GM12878 (cell line): ENCODE measurements at regions not wholly inside any gene's neighbourhood (a gene's known extent, or its start where the extent isn't known, plus 50 kb on each side); places are given as distances from the start of the nearest gene placed in this dataset.

ENCODE experiments used
- ATAC-seq: fragments of 200-7000 bp; cut with Tn5 transposase; 3 replicates; pipeline ENCODE4 v1.9.1; 2020; ENCODE audit warnings: mild to moderate bottlenecking, moderate library complexity
- BruUV-seq: library from RNA; stranded (reverse); fragments of 400-500 nt; replicated peaks from 2 replicates; lab custom pipeline; 2021; lab: Mats Ljungman, UMichigan
- CTCF ChIA-PET: fragments of 300-600 bp; sonication (Branson Sonifier 250); formaldehyde crosslinking; extraction: SDS; loops from one replicate; lab custom pipeline; 2021; ENCODE audit warnings: inconsistent platforms; lab: Yijun Ruan, JAX
- POLR2A ChIA-PET: fragments of 350-600 bp; formaldehyde crosslinking; extraction: SDS; loops from one replicate; lab custom pipeline; 2021; ENCODE audit warnings: inconsistent platforms; lab: Charles Lee
- RAD21 ChIA-PET: fragments of 300-600 bp; sonication (Branson Sonifier 250); formaldehyde crosslinking; loops from one replicate; lab custom pipeline; 2023; ENCODE audit warnings: antibody characterized with exemption; ENCODE audit not compliant: unreplicated experiment; lab: Charles Lee
- SMC1A ChIA-PET: fragments of 300-600 bp; sonication (Branson Sonifier 250); formaldehyde crosslinking; loops from one replicate; lab custom pipeline; 2023; ENCODE audit not compliant: unreplicated experiment, uncharacterized antibody; lab: Charles Lee
- DNase-seq: peaks from one replicate; pipeline ENCODE4 v3.0.0-alpha.2; 2011; ENCODE audit warnings: low read depth, low spot score
- FAIRE-seq: peaks from 3 replicates; lab custom pipeline; 2011; peaks lifted over from hg19 to GRCh38; lab: Jason Lieb, UNC
- H2AFZ ChIP-seq: 2 replicates; pipeline ENCODE4 v1.6.0; 2011; ENCODE audit warnings: low read depth, low read length, control low read depth; ENCODE audit not compliant: control insufficient read depth
- H3K27ac ChIP-seq: 2 replicates; pipeline ENCODE4 v1.5.1; 2011; ENCODE audit warnings: control low read depth; ENCODE audit not compliant: control insufficient read depth, insufficient read depth
- H3K27me3 ChIP-seq, 2 experiments: replicated peaks in 1 of 2; 2 replicates each; pipeline versions ENCODE4 v1.6.0 to v1.6.1; 2011; ENCODE audit warnings: low read length in 1 of 2; ENCODE audit not compliant: control insufficient read depth in 2 of 2, insufficient read depth in 2 of 2
- H3K36me3 ChIP-seq, 2 experiments: 2 replicates each; pipeline ENCODE4 v1.5.1; 2011; ENCODE audit warnings: low read length in 1 of 2; ENCODE audit not compliant: control insufficient read depth in 2 of 2, insufficient read depth in 2 of 2
- H3K4me1 ChIP-seq: 2 replicates; pipeline ENCODE4 v1.6.1; 2011; ENCODE audit warnings: mild to moderate bottlenecking, low read length, moderate library complexity, mixed read lengths; ENCODE audit not compliant: control insufficient read depth, insufficient read depth
- H3K4me2 ChIP-seq: 2 replicates; pipeline ENCODE4 v1.6.0; 2011; ENCODE audit warnings: control low read depth; ENCODE audit not compliant: control insufficient read depth, insufficient read depth
- H3K4me3 ChIP-seq: fragments of 200-600 bp; sonication (generic); 2 replicates; pipeline ENCODE4 v1.5.1; 2016
- H3K79me2 ChIP-seq: 2 replicates; pipeline ENCODE4 v1.6.0; 2011; ENCODE audit warnings: low read length; ENCODE audit not compliant: control insufficient read depth, insufficient read depth
- H3K9ac ChIP-seq: 2 replicates; pipeline ENCODE4 v1.8.0; 2011; ENCODE audit warnings: low read length, control low read depth, mixed read lengths; ENCODE audit not compliant: control insufficient read depth, insufficient read depth
- H3K9me3 ChIP-seq: replicated peaks from 3 replicates; pipeline ENCODE4 v1.5.1; 2011; ENCODE audit warnings: mild to moderate bottlenecking, low read length; ENCODE audit not compliant: control insufficient read depth, insufficient read depth
- H4K20me1 ChIP-seq: 2 replicates; pipeline ENCODE4 v1.6.0; 2011; ENCODE audit not compliant: control insufficient read depth, insufficient read depth
- BHLHE40 ChIP-seq, 2 experiments: fragments of 450-650 bp in 1 of 2; IDR thresholded peaks; 2 replicates each; pipeline ENCODE4 v1.6.1; 2011 to 2017; ENCODE audit warnings: low read depth in 2 of 2, borderline replicate concordance in 1 of 2, improper control_type of control experiment in 1 of 2, low read length in 1 of 2, mild to moderate bottlenecking in 1 of 2
- CBFB ChIP-seq: IDR thresholded peaks from 2 replicates; pipeline ENCODE4 v1.6.1; 2016; ENCODE audit warnings: antibody characterized with exemption, low read depth
- CREB1 ChIP-seq: IDR thresholded peaks from 2 replicates; pipeline ENCODE4 v1.6.1; 2012; ENCODE audit warnings: low read depth, mild to moderate bottlenecking, inconsistent platforms
- EED ChIP-seq: sonication (generic); IDR thresholded peaks from 2 replicates; pipeline ENCODE4 v1.6.1; 2016; ENCODE audit warnings: antibody characterized with exemption, low read depth
- EZH2 ChIP-seq: IDR thresholded peaks from 2 replicates; pipeline ENCODE4 v1.6.1; 2012; ENCODE audit warnings: low read depth, mild to moderate bottlenecking, control low read depth, inconsistent platforms, low read length, borderline replicate concordance; ENCODE audit not compliant: control insufficient read depth
- MTA2 ChIP-seq: fragments of 450-650 bp; IDR thresholded peaks from 2 replicates; pipeline ENCODE4 v1.6.1; 2016; ENCODE audit warnings: low read depth, mild to moderate bottlenecking, moderate library complexity
- PML ChIP-seq: IDR thresholded peaks from 2 replicates; pipeline ENCODE4 v1.6.1; 2012; ENCODE audit warnings: low read length, inconsistent platforms
- RAD21 ChIP-seq: IDR thresholded peaks from 2 replicates; pipeline ENCODE4 v1.6.1; 2011; ENCODE audit warnings: mild to moderate bottlenecking, low read depth, low read length, moderate library complexity; ENCODE audit not compliant: insufficient read depth
- SP1 ChIP-seq: IDR thresholded peaks from one replicate; pipeline ENCODE4 v1.6.1; 2011; ENCODE audit warnings: low read depth, low read length
- TCF3 ChIP-seq: IDR thresholded peaks from 2 replicates; pipeline ENCODE4 v1.6.1; 2012; ENCODE audit warnings: low read depth, mild to moderate bottlenecking, low read length, borderline replicate concordance; ENCODE audit not compliant: insufficient read depth
- ZSCAN29 ChIP-seq: fragments of 450-650 bp; IDR thresholded peaks from 2 replicates; pipeline ENCODE4 v1.6.1; 2017; ENCODE audit warnings: mild to moderate bottlenecking, moderate library complexity
- WGBS: methylation state at CpG from one replicate; pipeline ENCODE4 v1.1.6; 2016; ENCODE audit warnings: low lambda C conversion rate; ENCODE audit not compliant: insufficient replicate concordance, insufficient coverage; ENCODE audit errors: missing lambda C conversion rate; 5-methylcytosine and 5-hydroxymethylcytosine counted together
- in situ Hi-C: fragments of 300-500 bp; cut with MboI; formaldehyde crosslinking; loops from 9 replicates; pipeline ENCODE4 v1.14.3; 2018; ENCODE audit warnings: mixed read lengths
- intact Hi-C: fragments of 100-400 bp; cut with micrococcal nuclease; formaldehyde crosslinking; loops from one replicate; pipeline ENCODE4 v1.14.2; 2022; ENCODE audit not compliant: unreplicated experiment
- TF ChIP-seq, protein P1 (sequence below): fragments of 150-350 bp; IDR thresholded peaks from 2 replicates; pipeline ENCODE4 v1.6.1; 2014; ENCODE audit warnings: mild to moderate bottlenecking, low read depth, low read length
- TF ChIP-seq, protein P2 (sequence below): fragments of 450-650 bp; IDR thresholded peaks from 2 replicates; pipeline ENCODE4 v1.6.1; 2017; ENCODE audit warnings: borderline replicate concordance

DNA sequence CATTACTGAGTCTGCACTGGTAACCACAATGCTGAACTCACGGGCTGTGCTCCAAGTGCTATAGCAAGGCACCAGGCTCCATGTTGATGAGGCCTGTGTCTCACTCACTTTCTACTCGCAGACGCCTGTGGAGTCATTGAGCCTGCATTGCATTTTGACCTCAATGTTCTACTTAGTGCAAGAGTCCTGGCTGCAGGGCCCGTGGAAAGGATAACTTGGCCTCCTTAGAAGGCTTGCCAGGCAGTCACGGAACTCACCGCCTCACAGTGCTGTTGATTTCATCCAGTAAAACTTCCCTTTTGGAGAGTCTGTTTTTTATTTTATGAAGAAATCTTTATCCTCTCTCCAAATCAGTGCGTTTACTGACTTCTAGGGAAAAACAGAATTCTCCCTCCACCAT, 290.4 kb downstream of the RNF144A start:
- ATAC-seq: no peak
- Histone ChIP-seq H3K27me3 (no peaks in the 10 kb centered on the region), H3K4me1 (no peaks in the 10 kb centered on the region), H3K9me3 (no peaks in the 10 kb centered on the region), H3K36me3 (no peaks in the 10 kb centered on the region), H3K4me3 (no peak overlapping the region), H3K79me2 (no peaks in the 10 kb centered on the region), H2AFZ (no peak overlapping the region), H3K27ac (no peak overlapping the region), H3K4me2 (no peak overlapping the region), H3K9ac (no peak overlapping the region), H4K20me1 (no peaks in the 10 kb centered on the region)
- ChIA-PET RAD21 (no interaction called here), SMC1A (no interaction called here), POLR2A (no interaction called here), CTCF (interaction anchor here (0.8 kb wide), 1 partner anchor 1474 kb away, joined by 3 read pairs; the partner anchor contains the start of gene ID2)
- BruUV-seq: no TSS peak
- intact Hi-C loops: loop anchor here (10.0 kb wide), 2 partner anchors 467 to 797 kb away; no protein-coding TSS in a partner anchor
- TF ChIP-seq MTA2 (no peak), TCF3 (no peak), BHLHE40 (IDR thresholded peaks at IDR 0.05; ENCODE audit: borderline replicate concordance in 1 of 2, low read depth in 2 of 2, low read length in 1 of 2) (no peak), EZH2 (no peak), CBFB (no peak), CREB1 (no peak), EED (no peak), RAD21 (no peak), SP1 (no peak), ZSCAN29 (no peak), PML (no peak)
- TF ChIP-seq, protein P1, sequence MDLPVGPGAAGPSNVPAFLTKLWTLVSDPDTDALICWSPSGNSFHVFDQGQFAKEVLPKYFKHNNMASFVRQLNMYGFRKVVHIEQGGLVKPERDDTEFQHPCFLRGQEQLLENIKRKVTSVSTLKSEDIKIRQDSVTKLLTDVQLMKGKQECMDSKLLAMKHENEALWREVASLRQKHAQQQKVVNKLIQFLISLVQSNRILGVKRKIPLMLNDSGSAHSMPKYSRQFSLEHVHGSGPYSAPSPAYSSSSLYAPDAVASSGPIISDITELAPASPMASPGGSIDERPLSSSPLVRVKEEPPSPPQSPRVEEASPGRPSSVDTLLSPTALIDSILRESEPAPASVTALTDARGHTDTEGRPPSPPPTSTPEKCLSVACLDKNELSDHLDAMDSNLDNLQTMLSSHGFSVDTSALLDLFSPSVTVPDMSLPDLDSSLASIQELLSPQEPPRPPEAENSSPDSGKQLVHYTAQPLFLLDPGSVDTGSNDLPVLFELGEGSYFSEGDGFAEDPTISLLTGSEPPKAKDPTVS: no peak
- TF ChIP-seq, protein P2, sequence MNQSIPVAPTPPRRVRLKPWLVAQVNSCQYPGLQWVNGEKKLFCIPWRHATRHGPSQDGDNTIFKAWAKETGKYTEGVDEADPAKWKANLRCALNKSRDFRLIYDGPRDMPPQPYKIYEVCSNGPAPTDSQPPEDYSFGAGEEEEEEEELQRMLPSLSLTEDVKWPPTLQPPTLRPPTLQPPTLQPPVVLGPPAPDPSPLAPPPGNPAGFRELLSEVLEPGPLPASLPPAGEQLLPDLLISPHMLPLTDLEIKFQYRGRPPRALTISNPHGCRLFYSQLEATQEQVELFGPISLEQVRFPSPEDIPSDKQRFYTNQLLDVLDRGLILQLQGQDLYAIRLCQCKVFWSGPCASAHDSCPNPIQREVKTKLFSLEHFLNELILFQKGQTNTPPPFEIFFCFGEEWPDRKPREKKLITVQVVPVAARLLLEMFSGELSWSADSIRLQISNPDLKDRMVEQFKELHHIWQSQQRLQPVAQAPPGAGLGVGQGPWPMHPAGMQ: no peak
- whole genome bisulfite sequencing: 19% methylated on average over 7 of the region's 7 CpGs
- no peak for FAIRE-seq
- no peak for DNase-seq
- in situ Hi-C loops: no loop called here
